Hematopoietic multipotent progenitor cell treated with erythropoietin and hydrocortisone succinate and interleukin-3 and kit ligand, for 8 days (in vitro differentiated cells): ENCODE measurements at regions not wholly inside any gene's neighbourhood (a gene's known extent, or its start where the extent isn't known, plus 50 kb on each side); places are given as distances from the start of the nearest gene placed in this dataset.
"Not testable (repeated sequence)": the region's sequence is repeated elsewhere in the genome, so short reads cannot be mapped to it uniquely, and the experiment has no call there.

ENCODE experiments used
- DNase-seq: peaks from one replicate; pipeline ENCODE4 v3.0.0-alpha.2; 2015

DNA sequence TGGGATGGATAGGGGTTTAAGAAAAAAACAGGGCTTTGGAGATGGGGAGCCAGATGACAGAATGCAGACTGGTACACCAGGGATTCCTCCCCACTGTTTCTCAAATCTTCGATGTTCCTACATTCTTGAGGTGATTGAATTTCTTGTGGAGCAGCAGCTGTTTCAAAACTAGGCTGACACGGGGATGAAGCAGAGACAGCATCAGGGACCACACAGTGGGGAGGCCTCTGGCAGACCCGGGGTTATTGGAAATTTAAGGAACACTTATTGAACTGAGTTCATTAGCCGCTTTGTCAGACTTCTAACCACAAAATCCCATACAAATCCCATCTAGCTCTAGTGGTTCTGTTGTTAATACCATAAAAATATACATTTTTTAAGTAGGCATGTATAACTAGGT is 621.4 kb upstream of the GBE1 start:
- no peak for DNase-seq

DNA sequence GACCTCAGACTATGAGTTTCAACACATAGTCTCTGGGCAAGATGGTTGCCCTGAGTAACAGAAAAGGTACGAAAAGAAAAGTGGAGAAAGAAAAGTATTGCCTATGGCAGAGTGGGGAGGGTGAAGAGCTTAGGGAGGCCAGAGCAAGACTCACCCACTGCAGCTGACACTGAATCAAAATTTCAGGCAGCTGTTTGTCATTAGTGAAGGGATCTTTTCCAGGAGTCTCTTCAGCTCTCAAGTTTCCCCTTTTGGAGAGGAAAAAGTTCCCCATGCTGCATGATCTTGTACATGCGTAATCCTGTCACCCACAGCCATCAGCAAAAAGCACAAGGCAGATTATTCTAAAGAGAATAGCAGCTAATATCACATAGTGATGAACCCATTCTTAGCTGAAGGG is 616.9 kb upstream of the GBE1 start:
- DNase-seq, result no peak

DNA sequence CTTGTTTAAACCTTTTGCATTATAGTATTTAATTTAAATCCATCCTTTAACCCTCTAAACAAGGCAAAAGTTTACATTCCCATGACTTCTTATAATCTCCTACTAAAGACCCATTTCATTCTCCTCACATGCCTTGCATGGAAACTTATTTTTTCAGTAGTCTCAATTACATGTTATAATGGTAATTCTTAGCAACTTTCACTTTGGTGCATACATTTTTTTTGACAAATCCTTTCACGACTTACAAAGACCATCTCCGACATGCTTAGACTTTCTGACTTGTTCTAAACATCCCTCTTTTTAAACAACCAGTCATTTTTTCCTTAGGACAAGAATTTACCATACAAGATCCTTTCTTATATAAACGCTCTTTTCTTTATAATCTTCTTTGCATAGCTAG is 615.4 kb upstream of the GBE1 start:
- no peak for DNase-seq

- DNase-seq, result not testable (repeated sequence)
Measured at GRCh38 chr3:82373833-82374232, 612.4 kb upstream of the GBE1 start.

GRCh38 chr3:82364827-82365226 is 603.4 kb upstream of the GBE1 start:
- no peak for DNase-seq

DNA sequence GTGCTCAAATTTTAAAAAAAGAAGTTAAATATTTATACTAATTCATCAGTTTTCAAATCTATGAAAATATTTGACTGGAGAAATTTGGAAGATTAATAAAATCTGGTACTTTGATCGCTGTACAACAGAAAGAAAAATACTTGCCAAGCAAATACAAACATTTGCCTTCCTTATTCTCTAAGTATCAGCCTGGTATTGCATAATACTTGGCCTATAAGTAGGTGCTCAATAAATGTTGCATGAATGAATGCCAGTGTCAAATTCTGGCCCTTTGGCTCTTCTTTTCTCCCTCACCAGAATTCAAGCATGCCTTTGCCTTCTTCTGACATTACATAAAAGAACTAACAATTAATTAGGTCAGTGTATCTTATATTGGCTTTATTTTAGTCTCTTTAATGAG is 601.7 kb upstream of the GBE1 start:
- no peak for DNase-seq

GRCh38 chr3:82355228-82355627 is 593.8 kb upstream of the GBE1 start:
- no peak for DNase-seq

DNA sequence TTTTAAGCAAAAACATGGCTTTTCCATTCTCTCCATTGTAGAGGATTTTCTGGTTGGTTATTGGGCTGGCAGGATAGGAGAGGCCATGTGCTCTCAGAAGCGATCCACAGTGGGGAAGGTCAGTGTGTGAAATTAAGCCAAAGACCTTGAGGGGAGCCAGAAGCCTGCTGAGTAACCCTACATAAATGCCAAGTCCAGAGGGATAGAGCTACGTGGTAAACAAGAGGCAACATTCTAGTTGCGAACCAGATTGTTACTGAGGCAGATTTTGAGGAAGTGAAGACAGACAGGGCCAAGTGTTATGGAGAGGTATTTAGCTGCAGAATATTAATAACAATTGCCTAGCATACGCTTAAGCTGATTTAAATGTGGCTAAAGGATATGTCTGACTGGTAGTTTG is 592.8 kb upstream of the GBE1 start:
- no peak for DNase-seq

DNA sequence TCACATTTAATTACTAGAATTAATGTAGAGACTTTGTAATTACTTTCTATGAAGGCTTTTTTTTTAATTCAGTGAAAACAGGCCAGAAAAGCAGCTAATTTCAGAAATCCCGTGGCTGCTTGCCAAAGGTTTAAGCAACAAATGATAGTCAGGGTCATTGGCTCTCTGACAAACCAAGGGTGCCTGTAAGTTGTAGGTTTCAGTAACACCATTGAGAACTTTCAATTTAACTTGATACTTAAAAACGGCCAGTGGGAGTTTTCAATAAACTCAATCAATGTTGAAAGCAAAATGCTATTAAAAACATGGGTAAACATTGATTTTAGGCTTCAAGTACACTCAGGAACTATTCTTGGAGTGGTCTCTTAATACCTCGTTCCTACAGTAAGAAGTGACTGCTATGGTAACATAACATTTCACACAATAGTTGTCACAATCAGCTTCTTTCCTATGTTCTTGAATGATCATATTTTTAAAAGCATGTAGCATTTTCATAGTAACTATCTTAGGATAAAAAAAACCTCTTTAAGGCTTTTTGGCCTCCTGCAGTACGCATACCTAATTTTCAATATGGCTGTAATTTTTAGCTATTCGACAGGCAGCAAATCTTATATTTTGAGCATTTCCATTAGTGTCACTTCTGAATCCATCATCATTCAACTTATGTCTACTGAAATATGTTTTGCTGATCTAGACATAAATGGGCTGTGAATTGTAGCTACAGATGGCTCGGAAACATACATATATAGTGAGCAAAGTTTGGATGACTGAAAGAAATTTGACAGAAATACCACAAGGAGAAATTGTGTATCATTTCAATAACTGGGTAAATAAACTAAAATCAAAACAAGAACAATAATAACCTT is 592.1 kb upstream of the GBE1 start:
- no peak for DNase-seq

- DNase-seq, result no peak
Measured at GRCh38 chr3:82347585-82347984, 586.1 kb upstream of the GBE1 start.

DNA sequence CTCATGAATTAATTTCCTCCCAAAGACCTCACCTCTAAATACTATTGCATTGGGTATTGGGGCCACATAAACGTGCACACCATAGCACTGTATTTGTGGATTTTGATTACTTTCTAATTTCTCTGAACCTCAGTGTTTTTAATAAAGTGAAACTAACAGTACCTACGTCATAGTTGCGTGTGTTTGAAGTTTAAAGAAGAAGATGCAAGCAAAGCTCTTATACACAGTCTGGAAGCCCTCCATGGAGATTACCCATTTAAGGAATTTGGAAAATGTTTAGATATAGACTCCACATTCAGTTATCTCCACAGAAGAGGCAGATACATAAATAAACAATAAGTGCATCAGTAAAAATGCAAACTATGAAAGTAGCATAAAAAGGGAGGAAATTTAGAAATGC is 581.1 kb upstream of the GBE1 start:
- no peak for DNase-seq

DNA sequence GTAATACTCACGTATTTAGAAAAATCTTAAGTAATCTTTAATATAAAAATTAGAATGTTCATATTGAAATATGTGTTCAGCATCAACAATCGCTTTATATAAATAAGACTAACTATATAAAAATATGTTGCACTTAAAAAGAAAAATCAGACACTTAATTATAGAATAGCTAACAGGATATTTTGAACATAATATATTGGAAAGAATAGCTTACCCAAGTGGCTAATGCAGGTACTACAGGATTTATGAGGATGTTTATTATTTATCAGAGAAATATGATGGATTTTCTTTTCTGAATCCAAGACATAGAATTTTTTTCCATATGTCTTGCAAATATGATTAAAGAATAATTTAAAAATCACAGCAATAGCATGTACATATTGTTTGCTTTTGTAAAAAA is 567.9 kb upstream of the GBE1 start:
- no peak for DNase-seq

- no peak for DNase-seq
Measured at GRCh38 chr3:82311901-82312300, 550.5 kb upstream of the GBE1 start.

- DNase-seq, result no peak
Measured at GRCh38 chr3:82308755-82309154, 547.3 kb upstream of the GBE1 start.

DNA sequence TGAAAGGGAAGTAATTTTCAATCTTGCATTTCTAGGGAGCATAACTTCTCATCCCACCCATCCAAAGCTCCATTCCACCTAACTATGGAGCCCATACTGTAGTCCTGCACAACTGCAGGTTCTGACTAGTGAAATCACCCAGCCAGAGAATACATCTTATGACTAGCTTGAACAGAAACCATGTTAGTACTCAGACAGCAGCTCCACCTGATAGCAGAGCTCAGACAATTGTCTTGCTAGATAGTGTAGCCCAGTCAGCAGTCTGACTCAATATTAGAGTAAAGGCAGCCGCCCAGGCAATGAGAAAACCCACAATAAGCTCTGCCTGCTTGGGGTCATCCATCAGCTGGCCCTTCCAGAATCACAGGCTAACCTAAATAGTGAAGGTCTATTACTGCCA is 544.7 kb upstream of the GBE1 start:
- DNase-seq, result no peak

GRCh38 chr3:82294609-82295008 is 533.2 kb upstream of the GBE1 start:
- no peak for DNase-seq

DNA sequence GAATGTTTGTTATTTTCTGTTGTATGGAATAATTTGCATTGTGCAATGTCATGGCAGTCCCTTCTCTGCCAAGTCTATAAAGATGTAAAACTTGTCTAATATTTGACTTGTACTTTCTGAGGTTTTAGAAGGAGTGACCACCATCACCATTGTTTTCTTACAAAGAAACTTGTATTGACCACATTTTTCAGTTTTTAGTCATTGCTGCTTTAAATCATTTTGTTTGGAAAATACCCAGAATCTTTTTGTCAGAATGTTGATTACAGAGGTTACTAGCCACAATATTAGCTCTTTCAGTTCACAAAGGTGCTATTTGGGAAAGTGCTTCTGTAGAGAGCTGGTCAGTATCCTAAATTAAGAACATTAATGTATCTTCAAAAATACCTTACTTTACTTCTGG is 532.4 kb upstream of the GBE1 start:
- DNase-seq, result no peak

- no peak for DNase-seq
Measured at GRCh38 chr3:82293435-82293834, 532.0 kb upstream of the GBE1 start.

DNA sequence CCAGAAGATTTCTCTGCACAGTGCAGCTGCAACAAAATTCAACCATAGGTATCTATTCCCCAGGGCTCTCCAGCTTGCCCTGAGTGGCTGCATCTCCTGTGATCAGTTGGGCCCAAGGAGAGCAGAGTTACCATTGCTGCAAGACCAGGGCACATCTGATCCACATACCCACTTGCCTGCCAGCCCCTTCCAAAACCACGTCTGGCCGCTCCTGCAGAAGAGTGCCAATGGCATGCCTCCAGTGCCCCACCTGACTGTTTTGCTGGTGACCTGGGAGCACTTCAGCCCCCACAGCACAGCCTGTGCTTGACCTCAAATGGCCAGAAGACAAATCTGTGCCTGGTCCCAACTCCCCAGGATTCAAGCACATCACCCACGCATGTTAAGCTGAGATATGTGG is 526.1 kb upstream of the GBE1 start:
- DNase-seq, result no peak

DNA sequence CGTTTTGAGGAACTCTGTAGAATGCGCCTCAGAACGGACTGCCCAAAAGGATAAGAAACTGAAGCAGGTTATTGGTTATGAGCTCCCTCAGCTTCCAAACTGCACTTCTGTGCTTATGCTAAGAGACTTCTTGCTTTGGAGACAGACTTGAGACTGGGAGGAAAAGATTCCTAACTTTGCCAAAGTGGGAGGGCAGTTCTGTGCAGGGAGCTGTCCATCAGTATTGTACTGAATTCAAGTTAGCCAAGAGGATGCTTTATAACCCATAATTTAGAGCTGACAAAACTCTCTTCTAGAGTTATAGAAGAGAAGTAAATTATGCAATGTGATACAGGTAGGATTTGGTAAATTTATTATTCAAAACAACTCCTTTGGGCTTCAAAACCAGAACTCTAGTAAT is 519.8 kb upstream of the GBE1 start:
- DNase-seq, result no peak

GRCh38 chr3:82276992-82277391 is 515.5 kb upstream of the GBE1 start:
- DNase-seq, result no peak

DNA sequence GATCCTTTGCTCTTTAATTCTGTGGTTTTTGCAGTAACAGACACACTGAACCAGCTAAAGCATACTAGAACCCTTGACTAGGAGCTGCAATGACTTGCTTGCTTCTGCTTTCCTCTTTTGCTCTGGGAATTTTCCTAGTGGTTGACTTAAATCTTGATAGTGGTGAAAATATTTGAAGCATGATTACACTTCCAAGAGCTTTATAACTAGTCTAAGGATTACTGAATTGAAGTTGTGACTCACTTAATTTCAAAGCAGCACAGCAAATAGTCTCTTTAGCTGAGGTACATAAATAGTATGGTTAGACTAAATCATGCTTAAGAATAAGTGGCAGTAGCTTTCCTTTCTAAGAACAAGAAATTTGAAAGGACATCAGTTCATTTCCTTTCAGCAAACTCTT is 513.5 kb upstream of the GBE1 start:
- no peak for DNase-seq

- DNase-seq, result no peak
Measured at GRCh38 chr3:82265747-82266146, 504.3 kb upstream of the GBE1 start.

DNA sequence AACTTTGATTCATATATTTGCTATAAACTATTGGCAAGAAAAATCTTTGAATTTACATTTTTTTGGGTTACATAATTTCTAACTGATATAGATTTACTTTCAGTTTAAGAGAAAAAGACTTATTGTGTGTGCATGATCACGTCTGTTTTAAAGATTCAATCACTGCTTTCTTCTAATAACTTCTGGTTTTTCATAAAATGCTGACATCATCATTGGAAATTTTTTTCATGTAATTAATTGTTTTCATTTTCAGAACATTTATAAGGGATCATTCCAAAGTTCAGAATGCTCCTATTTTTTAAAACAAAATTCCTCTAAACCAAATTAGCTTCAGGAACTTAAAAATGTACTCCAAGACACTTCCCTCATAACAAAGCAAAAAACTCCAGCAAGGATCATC is 500.7 kb upstream of the GBE1 start:
- DNase-seq, result no peak

GRCh38 chr3:82261637-82262036 is 500.2 kb upstream of the GBE1 start:
- DNase-seq, result no peak
